Lower leg skin (tissue), 4 donors: ENCODE measurements at regions not wholly inside any gene's neighbourhood (a gene's known extent, or its start where the extent isn't known, plus 50 kb on each side); places are given as distances from the start of the nearest gene placed in this dataset.

ENCODE experiments used
- DNase-seq, 2 donors: peaks; one replicate each; pipeline ENCODE4 v3.0.0-alpha.2; 2019; ENCODE audit warnings: low spot score in 2 of 2
- H3K4me3 ChIP-seq: fragments of 200-600 bp; sonication (generic); 2 replicates; pipeline ENCODE4 v1.5.1; 2017; ENCODE audit warnings: mild to moderate bottlenecking, low read depth; ENCODE audit not compliant: poor library complexity, severe bottlenecking
- POLR2A ChIP-seq, 2 donors: fragments of 450-650 bp; IDR thresholded peaks; one replicate each; pipeline ENCODE4 v1.6.1; 2016 to 2017; ENCODE audit warnings: antibody characterized with exemption in 2 of 2, mild to moderate bottlenecking in 1 of 2, moderate library complexity in 1 of 2
- WGBS, 2 donors: methylation state at CpG; one replicate each; pipeline ENCODE4 v1.1.5; 2018; 5-methylcytosine and 5-hydroxymethylcytosine counted together
- intact Hi-C: fragments of 100-400 bp; cut with DNase I; formaldehyde crosslinking; loops from one replicate; pipeline ENCODE4 v1.15.0; 2023; ENCODE audit warnings: low total_unique reads
- TF ChIP-seq, protein P1 (sequence below), 3 donors: fragments of 450-650 bp; IDR thresholded peaks; one replicate each; pipeline ENCODE4 v1.5.1; 2016; ENCODE audit warnings: antibody characterized with exemption in 3 of 3, mild to moderate bottlenecking in 3 of 3, moderate library complexity in 2 of 3

DNA sequence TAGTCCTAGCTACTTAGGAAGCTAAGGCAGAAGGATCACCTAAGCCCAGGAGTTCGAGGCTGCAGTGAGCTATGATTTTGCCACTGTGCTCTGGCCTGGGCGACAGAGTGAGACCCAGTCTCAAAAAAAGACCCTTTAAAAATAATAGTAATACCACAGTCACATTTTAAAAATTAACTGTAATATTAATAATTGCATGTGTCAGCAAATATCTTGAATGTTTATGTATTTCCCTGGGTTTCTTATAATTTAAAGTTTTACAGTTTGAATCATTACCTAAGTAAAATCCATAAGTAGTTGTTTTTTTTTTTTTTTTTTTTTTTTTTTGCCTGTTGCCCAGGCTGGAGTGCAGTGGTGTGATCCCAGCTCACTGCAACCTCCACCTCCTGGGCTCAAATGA, 69.2 kb downstream of the LYZL2 start:
- WGBS, 2 donors = 86 to 98% methylated on average over 2 of the region's 2 CpGs
- TF ChIP-seq, protein P1, sequence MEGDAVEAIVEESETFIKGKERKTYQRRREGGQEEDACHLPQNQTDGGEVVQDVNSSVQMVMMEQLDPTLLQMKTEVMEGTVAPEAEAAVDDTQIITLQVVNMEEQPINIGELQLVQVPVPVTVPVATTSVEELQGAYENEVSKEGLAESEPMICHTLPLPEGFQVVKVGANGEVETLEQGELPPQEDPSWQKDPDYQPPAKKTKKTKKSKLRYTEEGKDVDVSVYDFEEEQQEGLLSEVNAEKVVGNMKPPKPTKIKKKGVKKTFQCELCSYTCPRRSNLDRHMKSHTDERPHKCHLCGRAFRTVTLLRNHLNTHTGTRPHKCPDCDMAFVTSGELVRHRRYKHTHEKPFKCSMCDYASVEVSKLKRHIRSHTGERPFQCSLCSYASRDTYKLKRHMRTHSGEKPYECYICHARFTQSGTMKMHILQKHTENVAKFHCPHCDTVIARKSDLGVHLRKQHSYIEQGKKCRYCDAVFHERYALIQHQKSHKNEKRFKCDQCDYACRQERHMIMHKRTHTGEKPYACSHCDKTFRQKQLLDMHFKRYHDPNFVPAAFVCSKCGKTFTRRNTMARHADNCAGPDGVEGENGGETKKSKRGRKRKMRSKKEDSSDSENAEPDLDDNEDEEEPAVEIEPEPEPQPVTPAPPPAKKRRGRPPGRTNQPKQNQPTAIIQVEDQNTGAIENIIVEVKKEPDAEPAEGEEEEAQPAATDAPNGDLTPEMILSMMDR (IDR thresholded peaks at IDR 0.05) = no peak
- TF ChIP-seq POLR2A (IDR thresholded peaks at IDR 0.05) = no peak
- no peak overlapping the region for H3K4me3 ChIP-seq
- intact Hi-C loops = no loop called here
- DNase-seq = no peak

DNA sequence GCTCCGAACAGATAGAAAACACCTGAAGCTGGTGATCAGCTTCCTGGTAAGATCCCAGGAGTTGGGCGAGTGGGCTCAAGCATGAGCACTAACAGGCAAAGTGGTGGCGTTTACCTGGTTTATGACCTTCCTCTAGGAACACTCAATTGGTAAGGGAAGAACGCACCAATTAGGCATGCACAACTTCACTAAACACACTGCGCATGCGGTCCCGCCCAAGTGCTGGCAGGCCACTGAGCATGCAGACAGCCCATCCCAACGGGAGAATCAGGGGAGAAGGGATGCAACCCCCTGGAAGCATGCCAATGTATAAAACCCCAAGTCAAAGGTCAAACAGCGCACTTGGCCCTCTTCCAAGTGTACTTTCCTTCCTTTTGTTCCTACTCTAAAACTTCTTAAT, 70.4 kb downstream of the LYZL2 start:
- TF ChIP-seq, protein P1 (IDR thresholded peaks at IDR 0.05) = no peak
- no peak for TF ChIP-seq POLR2A (IDR thresholded peaks at IDR 0.05)
- intact Hi-C loops = no loop called here
- H3K4me3 ChIP-seq = no peak overlapping the region
- 81% methylated on average over 9 of the region's 9 CpGs for WGBS, 2 donors
- no peak for DNase-seq

DNA sequence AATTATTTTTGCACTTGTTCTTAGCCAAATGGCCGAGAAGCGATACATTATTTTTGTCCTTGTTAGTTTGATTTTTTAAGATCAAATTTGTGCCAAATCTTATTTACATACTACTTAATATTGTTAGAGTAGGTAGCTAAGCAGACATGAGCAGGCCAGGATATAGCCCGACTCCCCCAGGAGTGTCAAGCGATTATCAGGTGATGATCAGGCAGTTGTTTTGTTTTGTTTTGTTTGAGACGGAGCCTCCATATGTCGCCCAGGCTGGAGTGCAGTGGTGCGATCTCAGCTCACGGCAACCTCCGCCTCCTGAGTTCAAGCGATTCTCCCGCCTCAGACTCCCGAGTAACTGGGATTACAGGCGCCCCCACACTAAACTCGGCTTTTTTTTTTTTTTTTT, 71.1 kb downstream of the LYZL2 start:
- TF ChIP-seq, protein P1 (IDR thresholded peaks at IDR 0.05) = no peak
- TF ChIP-seq POLR2A (IDR thresholded peaks at IDR 0.05) = no peak
- 91 to 93% methylated on average over 14 of the region's 14 CpGs for WGBS, 2 donors
- DNase-seq = no peak
- intact Hi-C loops = no loop called here
- no peak overlapping the region for H3K4me3 ChIP-seq

DNA sequence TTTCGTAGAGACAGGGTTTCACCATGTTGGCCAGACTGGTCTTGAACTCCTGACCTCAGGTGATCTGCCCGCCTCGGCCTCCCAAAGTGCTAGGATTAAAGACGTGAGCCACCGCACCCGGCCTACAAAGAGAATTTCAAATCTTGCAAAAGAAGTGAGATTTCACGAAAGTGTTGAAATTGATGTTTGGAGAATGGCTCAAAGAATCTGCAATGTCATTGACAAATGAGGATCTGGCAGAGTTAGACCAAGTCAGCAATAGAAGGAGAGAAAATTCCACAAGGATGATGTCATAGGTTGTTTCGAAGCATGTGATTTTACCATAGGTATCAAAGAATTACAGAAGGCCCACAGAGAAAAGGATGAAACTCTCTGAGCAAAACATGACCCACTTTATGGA, 71.7 kb downstream of the LYZL2 start:
- 78 to 81% methylated on average over 8 of the region's 8 CpGs for WGBS, 2 donors
- DNase-seq = no peak
- TF ChIP-seq, protein P1 (IDR thresholded peaks at IDR 0.05) = no peak
- no peak for TF ChIP-seq POLR2A (IDR thresholded peaks at IDR 0.05)

DNA sequence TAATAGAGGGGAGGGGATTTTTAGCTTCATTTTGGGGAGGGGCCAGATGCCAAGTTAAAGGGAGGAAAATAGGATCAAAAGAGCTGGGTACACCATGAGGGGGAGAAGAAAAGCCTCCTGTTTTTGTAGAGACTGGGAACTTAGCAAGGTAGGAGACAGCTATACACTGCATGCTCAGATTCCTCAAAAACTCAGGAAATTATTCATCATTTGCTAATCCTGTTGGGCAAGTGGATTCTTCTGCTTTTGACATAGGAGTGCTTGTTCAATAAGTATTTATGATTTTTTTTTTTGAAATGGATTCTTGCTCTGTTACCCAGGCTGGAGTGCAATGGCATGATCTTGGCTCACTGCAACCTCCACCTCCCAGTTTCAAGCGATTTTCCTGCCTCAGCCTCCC, 73.4 kb downstream of the LYZL2 start:
- no peak for DNase-seq
- 84 to 85% methylated on average over 1 of the region's 1 CpG for WGBS, 2 donors
- H3K4me3 ChIP-seq = no peak overlapping the region
- TF ChIP-seq, protein P1 (IDR thresholded peaks at IDR 0.05) = no peak
- no peak for TF ChIP-seq POLR2A (IDR thresholded peaks at IDR 0.05)
- intact Hi-C loops = no loop called here

More for the DNA sequence above, 71.7 kb downstream of the LYZL2 start:
- intact Hi-C loops = no loop called here
- H3K4me3 ChIP-seq = no peak overlapping the region

DNA sequence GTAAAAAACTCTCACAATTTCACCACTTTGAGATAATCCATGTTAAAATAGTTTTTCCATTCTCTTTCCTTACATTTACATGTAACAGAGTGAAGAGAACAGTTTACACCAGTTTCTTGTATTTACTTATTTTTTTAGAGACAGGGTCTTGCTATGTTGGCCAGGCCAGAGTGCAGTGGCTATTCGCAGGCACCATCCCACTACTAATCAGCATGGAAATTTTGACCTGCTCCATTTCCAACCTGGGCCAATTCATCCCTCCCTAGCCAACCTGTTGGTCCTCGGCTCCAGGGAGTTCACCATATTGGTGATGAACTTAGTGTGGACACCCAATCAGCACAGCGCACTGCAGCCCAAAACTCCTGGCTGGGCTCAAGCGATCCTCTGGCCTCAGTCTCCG, 74.1 kb downstream of the LYZL2 start:
- TF ChIP-seq, protein P1 (IDR thresholded peaks at IDR 0.05) = no peak
- no peak for TF ChIP-seq POLR2A (IDR thresholded peaks at IDR 0.05)
- H3K4me3 ChIP-seq = no peak overlapping the region
- no peak for DNase-seq
- 91 to 97% methylated on average over 5 of the region's 5 CpGs for WGBS, 2 donors
- intact Hi-C loops = no loop called here
